IPS-18c (cell line): ENCODE measurements at regions not wholly inside any gene's neighbourhood (a gene's known extent, or its start where the extent isn't known, plus 50 kb on each side); places are given as distances from the start of the nearest gene placed in this dataset.
"Not testable (repeated sequence)": the region's sequence is repeated elsewhere in the genome, so short reads cannot be mapped to it uniquely, and the experiment has no call there.

Experiments
- H3K4me3 ChIP-seq: 2 replicates; pipeline ENCODE4 v1.7.0; 2013; ENCODE audit warnings: low read depth, mild to moderate bottlenecking, low read length, moderate library complexity; ENCODE audit not compliant: insufficient read depth
- H3K9me3 ChIP-seq: one replicate; pipeline ENCODE4 v1.6.1; 2013; ENCODE audit warnings: mild to moderate bottlenecking, low read length, moderate library complexity; ENCODE audit not compliant: control insufficient read depth, insufficient read depth

DNA sequence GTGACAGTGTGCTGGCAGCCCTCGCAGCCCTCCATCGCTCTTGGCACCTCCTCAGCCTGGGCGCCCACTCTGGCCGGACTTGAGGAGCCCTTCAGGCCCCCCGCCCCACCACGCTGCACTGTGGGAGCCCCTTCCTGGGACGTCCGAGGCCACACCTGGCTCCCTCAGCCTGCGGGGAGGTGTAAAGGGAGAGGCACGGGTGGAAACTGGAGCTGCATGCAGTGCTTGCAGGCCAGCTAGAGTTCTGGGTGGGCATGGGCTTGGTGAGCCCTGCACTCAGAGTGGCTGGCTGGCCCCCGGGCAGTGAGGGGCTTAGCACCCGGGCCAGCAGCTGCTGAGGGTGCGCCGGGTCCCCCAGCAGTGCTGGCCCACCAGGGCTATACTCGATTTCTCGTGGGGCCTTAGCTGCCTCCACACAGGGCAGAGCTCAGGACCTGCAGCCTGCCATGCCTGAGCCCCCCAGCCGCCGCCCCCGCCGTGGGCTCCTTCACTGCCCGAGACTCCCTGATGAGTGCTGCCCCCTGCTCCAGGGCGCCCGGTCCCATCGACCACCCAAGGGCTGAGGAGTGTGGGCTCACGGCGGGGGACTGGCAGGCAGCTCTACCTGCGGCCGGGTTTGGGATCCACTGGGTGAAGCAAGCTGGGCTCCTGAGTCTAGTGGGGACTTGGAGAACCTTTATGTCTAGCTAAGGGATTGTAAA lies 1672.7 kb upstream of the PCDH7 start:
- peaks cover 2% of the 10 kb centered on the region for H3K9me3 ChIP-seq
- no peak overlapping the region for H3K4me3 ChIP-seq

DNA sequence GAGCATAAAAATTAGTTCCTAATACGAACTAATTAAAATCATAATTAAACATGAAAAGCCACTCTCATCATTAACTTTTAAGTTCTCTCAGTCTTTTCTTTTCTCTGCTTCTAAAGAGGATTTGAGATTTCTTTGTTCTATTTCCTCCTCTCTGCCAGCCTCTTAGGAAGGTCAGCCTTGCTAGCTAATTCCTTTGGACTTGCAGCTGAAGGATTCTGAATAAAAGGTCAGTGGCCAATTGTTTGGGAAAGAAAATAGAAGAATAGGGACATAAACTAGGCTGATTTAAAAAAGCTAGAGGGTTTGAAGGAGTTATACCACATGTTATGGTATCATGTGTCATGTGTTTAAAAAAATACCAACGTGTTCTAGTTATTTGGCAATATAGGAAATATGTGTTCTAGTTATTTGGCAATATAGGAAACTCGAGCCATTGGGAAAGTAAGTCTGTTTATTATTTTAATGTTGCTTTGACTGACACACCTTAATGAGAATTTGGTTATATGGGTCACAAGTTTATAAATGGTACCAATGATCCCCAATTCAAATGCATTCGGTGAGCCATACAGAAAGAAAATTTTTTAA lies 1668.7 kb upstream of the PCDH7 start:
- no peak overlapping the region for H3K4me3 ChIP-seq
- H3K9me3 ChIP-seq = peaks cover 2% of the 10 kb centered on the region

DNA sequence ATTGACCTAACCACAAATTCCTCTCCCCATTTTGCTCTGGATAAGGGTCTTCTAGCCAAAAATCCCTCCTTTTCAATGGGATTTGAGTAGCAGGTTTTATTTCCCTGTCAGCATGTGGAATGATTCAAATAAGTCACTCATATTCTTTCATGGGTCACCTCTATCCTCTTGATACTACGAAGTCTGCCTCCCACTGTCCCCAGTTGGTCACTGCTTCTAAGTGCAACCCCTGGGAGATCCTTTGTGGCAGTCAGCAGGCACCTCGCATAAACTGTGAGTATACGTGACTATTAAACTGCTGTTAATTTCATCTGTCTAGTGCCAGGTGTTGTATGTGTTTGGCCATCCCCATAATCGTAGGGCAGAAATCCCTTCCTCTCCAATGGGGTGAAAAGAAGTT lies 1667.9 kb upstream of the PCDH7 start:
- H3K4me3 ChIP-seq = no peak overlapping the region
- H3K9me3 ChIP-seq = peaks cover 1% of the 10 kb centered on the region

DNA sequence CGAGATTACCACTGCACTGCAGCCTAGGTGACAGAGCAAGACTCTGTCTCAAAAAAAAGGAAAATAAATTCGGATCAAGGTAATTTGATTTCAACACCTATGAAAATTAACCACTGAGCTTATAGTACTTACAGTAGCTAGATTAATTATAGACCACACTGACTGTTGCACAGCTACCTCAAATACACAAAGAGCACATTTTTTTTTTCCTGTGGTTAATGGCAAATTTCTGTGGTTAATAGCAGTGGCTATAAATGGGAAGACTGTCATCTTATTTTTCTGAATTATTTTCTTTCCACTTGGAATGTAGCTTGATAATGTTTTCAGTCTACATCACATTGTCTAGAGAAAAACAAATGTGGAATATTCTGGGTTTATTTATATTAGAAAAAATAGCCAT lies 1661.6 kb upstream of the PCDH7 start:
- Histone ChIP-seq H3K9me3 (no peaks in the 10 kb centered on the region), H3K4me3 (no peak overlapping the region)

DNA sequence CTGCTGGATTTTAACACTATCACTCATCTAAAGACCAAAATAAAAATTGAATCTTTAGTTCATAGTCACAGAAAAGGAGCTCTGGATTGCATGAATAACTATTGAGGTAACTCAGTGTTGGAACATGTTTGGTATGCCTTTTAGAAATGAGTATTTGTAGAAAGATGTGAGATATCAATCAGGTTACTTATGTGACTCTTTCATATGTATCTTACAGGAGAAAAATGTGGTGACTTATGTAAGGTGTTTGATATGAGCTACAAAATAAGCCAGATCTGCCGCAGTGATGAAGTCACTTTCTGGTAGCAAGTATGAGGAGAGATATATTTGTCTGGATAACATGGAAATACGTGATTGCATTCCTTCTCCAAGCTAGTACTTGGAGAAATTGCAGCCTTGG lies 1653.3 kb upstream of the PCDH7 start:
- Histone ChIP-seq H3K4me3 (no peak overlapping the region), H3K9me3 (no peaks in the 10 kb centered on the region)

DNA sequence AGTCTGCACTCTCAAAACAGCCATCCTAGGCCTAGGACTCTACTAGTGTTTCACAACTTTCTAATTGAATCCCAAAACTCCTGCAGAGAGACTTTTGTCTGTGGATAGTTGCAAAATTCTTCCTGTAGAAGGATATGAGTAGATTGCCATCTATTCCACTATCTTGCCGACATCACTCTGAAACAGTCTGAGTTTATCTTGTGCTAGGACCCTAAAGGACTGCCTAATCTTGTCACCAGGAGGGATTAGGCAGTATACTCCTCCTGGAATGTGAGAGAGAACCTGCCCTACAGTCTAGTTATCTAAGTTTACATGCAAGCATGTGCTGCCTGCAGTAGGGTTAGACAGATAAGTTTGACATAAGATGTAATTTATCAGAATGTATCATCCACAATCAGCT lies 1646.6 kb upstream of the PCDH7 start:
- Histone ChIP-seq H3K4me3 (no peak overlapping the region), H3K9me3 (no peaks in the 10 kb centered on the region)

DNA sequence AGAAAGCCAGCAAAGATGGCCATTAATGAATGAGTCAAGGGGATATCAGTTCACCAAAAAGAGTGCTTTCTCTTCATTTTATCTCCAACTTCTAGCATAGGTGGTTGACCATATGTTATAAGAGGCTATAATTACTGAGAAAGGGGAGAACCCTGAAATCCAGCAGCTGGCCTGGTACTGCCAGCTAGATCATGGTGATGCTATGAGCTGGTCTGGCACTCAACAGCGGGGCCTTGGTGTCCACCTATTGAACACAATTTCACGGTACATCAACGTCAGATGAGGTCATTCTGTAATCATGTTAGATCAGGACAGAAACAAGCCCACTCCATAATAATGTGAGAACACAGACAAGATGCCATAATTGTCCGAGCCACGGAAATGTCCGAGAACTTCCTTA lies 1644.8 kb upstream of the PCDH7 start:
- H3K4me3 ChIP-seq = no peak overlapping the region
- no peaks in the 10 kb centered on the region for H3K9me3 ChIP-seq

DNA sequence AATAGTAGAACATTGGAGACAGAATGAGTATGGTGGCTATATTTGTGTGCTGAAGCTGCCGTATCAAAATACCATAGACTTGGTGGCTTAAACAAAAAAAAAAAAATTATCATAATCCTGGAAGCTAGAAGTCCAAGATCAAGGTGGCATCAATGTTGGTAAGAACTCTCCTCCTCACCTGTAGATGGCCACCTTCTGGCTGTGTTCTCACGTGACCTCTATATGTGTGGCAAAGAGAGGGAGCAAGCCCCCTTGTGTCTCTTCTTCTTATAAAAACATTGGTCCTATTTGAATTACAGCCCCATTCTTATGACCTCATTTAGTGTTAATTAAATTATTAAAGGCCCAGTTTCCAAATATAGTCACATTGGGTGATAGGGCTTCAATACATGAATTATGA lies 1640.9 kb upstream of the PCDH7 start:
- Histone ChIP-seq H3K9me3 (no peaks in the 10 kb centered on the region), H3K4me3 (no peak overlapping the region)

DNA sequence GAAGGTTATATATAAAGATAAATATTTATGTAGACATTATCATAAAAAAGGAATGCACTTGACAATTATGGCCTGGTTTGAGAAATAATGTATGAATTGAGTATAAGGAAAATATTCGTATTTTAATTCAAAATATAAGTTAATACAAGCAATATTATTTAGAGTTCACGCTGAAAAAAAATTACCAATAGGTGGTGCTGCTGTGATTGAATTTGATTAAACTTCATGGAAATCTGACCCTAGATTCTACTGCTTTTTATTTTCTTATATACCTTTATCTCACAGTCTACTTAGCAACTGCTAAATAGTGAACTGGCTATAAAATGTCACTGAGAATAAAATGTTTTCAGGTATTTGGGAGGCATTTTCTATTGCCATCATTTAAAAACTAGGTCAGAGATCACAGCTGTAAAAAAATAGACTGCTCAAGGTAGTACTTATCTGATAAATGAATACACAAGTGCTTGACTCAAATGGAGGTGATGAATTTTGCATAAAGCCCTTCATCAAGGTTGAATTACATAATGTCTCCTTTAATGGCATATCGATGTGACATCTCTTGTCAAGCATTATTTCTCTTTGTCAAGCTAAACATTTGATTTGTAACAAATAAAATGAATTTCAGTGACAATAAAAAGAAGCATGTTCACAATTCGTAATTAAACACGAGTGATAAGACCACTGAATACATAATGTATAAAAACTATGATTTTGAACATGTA lies 1638.8 kb upstream of the PCDH7 start:
- Histone ChIP-seq H3K4me3 (no peak overlapping the region), H3K9me3 (no peaks in the 10 kb centered on the region)

DNA sequence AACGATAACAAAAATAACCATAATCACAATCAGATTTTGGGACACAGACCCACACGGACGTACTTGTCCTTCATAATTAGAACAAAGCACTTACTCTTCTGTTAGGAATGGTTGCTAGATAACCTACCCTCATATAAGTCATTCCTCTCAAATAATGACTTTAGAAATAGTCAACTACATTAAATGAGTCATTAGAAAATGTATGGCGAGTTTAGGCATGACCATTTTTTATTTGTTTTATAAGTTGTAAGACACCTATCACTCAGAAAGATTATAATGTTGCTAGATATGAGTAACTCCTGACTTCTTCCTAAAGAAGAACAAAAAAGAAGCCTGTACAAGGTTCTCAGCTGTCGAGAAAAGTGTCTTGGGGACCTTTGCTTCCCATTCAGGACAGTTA lies 1637.5 kb upstream of the PCDH7 start:
- no peak overlapping the region for H3K4me3 ChIP-seq
- H3K9me3 ChIP-seq = no peaks in the 10 kb centered on the region

DNA sequence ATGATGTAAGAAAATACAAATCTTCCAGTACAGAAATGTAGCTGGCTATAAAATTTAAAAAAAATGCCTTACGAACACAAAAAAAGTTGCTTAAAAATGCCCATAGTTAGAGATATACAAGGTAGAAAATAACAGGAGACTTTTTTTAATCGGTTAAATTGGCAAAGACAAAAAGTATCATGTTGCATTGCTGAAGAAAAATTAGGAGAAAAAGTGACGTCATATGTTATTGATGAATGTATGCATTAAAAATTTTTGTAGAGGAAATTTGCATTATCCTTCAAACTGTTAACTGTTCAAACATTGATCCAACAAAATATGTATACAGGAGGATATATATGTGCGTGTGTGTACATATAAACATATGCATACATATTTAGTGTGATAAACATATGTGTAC lies 1634.4 kb upstream of the PCDH7 start:
- no peaks in the 10 kb centered on the region for H3K9me3 ChIP-seq
- H3K4me3 ChIP-seq = no peak overlapping the region

DNA sequence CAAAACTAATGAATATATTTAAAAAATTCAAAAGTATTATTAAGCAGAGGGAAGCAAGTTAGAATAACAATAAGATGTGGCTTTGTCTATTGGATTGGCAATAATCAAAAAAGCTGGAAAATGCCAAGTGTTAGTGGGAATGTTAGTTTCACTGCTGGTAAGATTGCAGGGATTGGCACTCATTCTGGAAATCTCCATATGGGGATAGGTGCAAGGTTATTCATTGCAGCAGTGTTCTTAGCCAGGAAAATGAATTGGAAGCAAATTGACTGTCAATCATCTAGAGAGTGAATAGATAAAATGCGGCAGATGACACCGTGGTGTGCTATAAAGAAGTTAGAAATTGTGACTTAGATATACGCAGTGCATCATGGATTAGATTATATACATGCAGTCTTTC lies 1615.5 kb upstream of the PCDH7 start:
- H3K4me3 ChIP-seq = no peak overlapping the region
- H3K9me3 ChIP-seq = no peaks in the 10 kb centered on the region

DNA sequence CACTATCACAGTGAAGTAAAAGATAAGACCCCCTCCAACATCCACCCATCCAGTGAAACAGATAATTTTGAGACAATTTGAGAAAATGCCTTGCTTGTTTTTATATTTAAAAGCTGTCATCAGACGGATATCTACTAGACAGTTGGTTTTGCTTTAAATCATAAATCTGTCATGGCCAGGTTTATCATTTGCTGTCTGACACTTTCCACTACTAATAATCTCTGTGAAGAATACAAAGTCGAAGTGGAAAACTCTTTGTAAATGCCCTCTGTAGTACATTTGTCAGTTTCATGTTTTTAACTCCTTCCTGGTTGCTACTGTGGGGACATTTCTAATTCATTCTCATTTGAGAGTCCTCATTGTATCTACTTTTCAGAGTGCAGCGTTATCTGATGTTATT lies 1606.2 kb upstream of the PCDH7 start:
- H3K9me3 ChIP-seq = no peaks in the 10 kb centered on the region
- no peak overlapping the region for H3K4me3 ChIP-seq

DNA sequence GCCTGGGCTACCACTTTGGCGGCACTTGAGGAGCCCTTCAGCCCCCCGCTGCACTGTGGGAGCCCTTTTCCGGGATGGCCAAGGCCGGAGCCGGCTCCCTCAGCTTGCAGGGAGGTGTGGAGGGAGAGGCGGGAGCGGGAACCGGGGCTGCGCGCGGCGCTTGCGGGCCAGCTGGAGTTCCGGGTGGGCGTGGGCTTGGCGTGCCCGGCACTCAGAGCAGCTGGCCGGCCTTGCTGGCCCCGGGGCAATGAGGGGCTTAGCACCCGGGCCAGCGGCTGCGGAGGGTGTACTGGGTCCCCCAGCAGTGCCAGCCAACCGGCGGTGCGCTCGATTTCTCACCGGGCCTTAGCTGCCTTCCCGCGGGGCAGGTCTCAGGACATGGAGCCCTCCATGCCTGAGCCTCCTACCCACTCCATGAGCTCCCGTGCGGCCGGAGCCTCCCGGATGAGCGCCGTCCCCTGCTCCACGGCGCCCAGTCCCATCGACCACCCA lies 1602.9 kb upstream of the PCDH7 start:
- not testable (repeated sequence) for H3K4me3 ChIP-seq, H3K9me3 ChIP-seq

DNA sequence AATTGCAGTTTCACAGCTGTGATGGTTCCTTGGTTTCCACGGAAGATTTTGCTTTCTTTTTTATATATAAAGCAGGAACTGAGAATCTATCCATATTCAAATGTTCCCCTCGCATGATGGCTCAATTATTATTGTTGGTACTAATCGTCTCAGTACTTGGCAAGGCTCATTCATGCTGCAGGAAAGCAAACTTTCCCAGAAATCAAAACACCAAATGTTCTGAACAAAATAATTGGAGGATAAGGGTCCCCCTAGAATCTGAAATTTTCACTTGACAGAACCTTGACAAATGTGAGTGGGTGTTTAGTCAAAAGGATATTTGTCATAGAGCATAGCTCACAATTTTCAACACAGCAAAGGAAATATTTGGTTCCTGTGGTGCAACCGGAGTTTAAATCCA lies 1598.6 kb upstream of the PCDH7 start:
- no peaks in the 10 kb centered on the region for H3K9me3 ChIP-seq
- H3K4me3 ChIP-seq = no peak overlapping the region

DNA sequence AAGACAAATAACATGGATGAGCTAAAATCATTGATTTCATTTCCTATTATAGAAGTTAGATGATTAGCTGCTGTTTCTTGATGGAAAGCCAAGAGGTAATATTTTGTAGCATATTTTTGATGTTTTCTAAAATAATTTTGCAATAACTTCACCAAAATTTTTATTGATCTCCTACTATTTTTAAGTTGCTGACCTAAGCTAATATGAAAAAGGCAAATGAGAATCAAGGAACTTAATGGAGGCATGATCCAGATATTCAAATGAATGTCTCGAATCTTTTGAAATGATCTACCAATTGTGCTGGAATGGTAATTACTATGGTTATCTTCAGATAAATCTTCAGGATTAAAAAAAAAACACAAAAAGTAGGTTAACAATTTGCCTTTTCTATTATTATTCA lies 1591.4 kb upstream of the PCDH7 start:
- H3K4me3 ChIP-seq = no peak overlapping the region
- no peaks in the 10 kb centered on the region for H3K9me3 ChIP-seq

DNA sequence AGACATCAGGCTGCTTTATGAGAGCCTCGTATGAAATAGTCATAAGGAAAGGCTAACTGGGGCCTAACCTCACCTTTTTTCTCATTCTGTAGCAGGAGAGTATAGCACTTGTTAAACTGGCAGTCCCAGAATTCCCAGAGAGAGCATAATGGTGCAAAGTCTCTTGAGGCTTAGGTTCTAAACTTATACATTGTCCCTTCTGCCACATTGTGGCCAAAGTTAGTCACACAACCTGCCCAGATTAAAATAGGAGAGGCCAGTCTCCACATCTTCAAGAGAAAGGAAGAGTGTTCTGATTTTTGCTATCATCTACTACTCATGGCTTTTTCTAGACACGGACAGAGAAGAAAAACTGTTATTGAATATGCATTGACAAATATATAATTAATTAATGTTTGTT lies 1588.9 kb upstream of the PCDH7 start:
- no peaks in the 10 kb centered on the region for H3K9me3 ChIP-seq
- H3K4me3 ChIP-seq = no peak overlapping the region

DNA sequence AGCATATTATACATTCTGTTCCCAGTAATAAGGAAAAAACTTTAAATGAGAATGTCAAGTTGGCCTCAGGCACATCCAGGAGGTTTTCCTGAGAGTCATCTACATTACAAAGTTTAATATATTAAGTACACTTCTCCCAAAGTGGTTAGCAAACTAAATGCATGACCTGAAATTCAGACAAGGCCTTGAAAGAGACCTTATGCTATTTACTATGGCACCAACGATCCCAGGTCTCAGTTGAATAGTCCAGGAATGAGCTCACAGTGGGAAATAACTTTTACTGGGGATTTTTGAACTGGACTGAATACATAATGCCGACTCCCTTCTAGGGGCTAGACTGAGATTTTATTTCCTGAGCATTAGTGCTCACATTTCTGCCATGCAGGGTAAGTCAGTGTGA lies 1577.5 kb upstream of the PCDH7 start:
- Histone ChIP-seq H3K9me3 (no peaks in the 10 kb centered on the region), H3K4me3 (no peak overlapping the region)
